A549 (cell line): ENCODE measurements at regions not wholly inside any gene's neighbourhood (a gene's known extent, or its start where the extent isn't known, plus 50 kb on each side); places are given as distances from the start of the nearest gene placed in this dataset.

Experiments
- CBX8 ChIP-seq: fragments of 200-600 bp; sonication (generic); IDR thresholded peaks from 2 replicates; pipeline ENCODE4 v1.6.1; 2016
- CEBPB ChIP-seq, 2 experiments: fragments of >200 bp in 1 of 2; sonication (Bioruptor Twin) in 1 of 2; formaldehyde crosslinking in 1 of 2; IDR thresholded peaks; 2 replicates each; pipeline ENCODE4 v1.6.1; 2012 to 2016
- CTCF ChIP-seq: fragments of >200 bp; sonication (Bioruptor Twin); formaldehyde crosslinking; IDR thresholded peaks from 3 replicates; pipeline ENCODE4 v1.5.1; 2016
- HOXA7 ChIP-seq: fragments of 250-450 bp; sonication (Bioruptor Pico); IDR thresholded peaks from 2 replicates; pipeline ENCODE4 v1.5.0; 2020; ENCODE audit warnings: mild to moderate bottlenecking, moderate library complexity
- JUNB ChIP-seq: fragments of >200 bp; sonication (Bioruptor Twin); formaldehyde crosslinking; IDR thresholded peaks from 2 replicates; pipeline ENCODE4 v1.6.1; 2016

- no peak for TF ChIP-seq JUNB
- no peak for TF ChIP-seq CTCF
- no peak for TF ChIP-seq CBX8
- TF ChIP-seq HOXA7: no peak
- TF ChIP-seq CEBPB (IDR thresholded peaks at IDR 0.05): no peak
Measured at GRCh38 chr6:163901681-163902080, 487.2 kb downstream of the QKI start.
